ENCODE measurements at regions not wholly inside any gene's neighbourhood (a gene's known extent, or its start where the extent isn't known, plus 50 kb on each side); places are given as distances from the start of the nearest gene placed in this dataset.

DNA sequence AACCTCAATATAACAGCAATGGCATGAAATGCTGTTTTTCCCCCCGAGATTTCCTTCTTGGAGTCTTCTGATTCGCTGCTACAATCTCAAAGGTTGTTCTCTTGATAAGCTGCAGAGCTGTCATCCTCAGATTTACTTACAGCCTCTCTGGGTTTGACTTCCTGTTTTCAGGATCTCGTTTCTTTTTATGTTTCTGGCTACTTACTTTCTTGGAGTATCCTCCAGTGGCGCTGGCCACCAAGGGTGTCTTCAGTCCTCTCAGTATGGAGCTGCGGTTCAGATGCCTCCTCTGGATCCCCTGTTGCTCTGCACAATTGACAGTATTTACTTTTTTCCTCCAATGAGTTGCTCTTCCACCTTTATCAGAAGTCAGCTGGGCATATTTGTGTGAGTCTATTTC lies 152.0 kb upstream of the TMEM72 start (continued):
- TF ChIP-seq, protein P1, sequence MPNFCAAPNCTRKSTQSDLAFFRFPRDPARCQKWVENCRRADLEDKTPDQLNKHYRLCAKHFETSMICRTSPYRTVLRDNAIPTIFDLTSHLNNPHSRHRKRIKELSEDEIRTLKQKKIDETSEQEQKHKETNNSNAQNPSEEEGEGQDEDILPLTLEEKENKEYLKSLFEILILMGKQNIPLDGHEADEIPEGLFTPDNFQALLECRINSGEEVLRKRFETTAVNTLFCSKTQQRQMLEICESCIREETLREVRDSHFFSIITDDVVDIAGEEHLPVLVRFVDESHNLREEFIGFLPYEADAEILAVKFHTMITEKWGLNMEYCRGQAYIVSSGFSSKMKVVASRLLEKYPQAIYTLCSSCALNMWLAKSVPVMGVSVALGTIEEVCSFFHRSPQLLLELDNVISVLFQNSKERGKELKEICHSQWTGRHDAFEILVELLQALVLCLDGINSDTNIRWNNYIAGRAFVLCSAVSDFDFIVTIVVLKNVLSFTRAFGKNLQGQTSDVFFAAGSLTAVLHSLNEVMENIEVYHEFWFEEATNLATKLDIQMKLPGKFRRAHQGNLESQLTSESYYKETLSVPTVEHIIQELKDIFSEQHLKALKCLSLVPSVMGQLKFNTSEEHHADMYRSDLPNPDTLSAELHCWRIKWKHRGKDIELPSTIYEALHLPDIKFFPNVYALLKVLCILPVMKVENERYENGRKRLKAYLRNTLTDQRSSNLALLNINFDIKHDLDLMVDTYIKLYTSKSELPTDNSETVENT (CRISPR knock-in tag; IDR thresholded peaks at IDR 0.05), result no peak
- TF ChIP-seq, protein P2, sequence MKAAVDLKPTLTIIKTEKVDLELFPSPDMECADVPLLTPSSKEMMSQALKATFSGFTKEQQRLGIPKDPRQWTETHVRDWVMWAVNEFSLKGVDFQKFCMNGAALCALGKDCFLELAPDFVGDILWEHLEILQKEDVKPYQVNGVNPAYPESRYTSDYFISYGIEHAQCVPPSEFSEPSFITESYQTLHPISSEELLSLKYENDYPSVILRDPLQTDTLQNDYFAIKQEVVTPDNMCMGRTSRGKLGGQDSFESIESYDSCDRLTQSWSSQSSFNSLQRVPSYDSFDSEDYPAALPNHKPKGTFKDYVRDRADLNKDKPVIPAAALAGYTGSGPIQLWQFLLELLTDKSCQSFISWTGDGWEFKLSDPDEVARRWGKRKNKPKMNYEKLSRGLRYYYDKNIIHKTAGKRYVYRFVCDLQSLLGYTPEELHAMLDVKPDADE (conservative IDR thresholded peaks at IDR 0.05; ENCODE audit: control insufficient read depth, low read depth, low read length), result no peak
- TF ChIP-seq SOX6 (IDR thresholded peaks at IDR 0.05), result no peak
- no peak for TF ChIP-seq ZFP36 (IDR thresholded peaks at IDR 0.05; ENCODE audit: low read depth, low read length, partially characterized antibody)
- TF ChIP-seq, protein P3, sequence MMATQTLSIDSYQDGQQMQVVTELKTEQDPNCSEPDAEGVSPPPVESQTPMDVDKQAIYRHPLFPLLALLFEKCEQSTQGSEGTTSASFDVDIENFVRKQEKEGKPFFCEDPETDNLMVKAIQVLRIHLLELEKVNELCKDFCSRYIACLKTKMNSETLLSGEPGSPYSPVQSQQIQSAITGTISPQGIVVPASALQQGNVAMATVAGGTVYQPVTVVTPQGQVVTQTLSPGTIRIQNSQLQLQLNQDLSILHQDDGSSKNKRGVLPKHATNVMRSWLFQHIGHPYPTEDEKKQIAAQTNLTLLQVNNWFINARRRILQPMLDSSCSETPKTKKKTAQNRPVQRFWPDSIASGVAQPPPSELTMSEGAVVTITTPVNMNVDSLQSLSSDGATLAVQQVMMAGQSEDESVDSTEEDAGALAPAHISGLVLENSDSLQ (IDR thresholded peaks at IDR 0.05), result peak; percentile 6; the same call in 1 of the 2 replicates
- peak; percentile 80 for TF ChIP-seq SPI1 (IDR thresholded peaks at IDR 0.05; ENCODE audit: borderline replicate concordance, low read depth, low read length)

DNA sequence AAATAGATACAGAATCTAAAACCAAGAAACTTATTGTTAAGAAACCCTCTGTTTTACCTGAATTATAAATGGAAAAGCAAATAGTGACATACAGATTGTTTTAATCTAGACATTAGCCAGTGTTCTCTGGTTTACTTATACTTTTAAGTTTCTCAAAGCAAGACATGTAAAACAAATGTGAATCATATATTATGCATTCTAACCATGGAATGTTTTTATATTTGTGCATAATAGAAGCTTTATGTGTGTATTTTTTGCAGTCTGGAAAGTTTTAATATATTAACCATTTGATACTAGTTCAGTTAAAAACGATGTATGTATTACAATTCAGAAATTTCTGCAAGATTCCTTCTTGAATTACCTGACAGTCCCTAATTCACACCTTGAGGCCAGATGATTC lies 150.6 kb upstream of the TMEM72 start:
- FAIRE-seq, result no peak
- TF ChIP-seq RHOXF2B (CRISPR knock-in tag; conservative IDR thresholded peaks at IDR 0.05) (no peak), NUFIP1 (IDR thresholded peaks at IDR 0.05; ENCODE audit: partially characterized antibody) (no peak), RFX5 (IDR thresholded peaks at IDR 0.05; ENCODE audit: low read depth, low read length) (no peak), SOX6 (IDR thresholded peaks at IDR 0.05) (no peak), CHD2 (IDR thresholded peaks at IDR 0.05; ENCODE audit: low read depth, low read length) (no peak), SETDB1 (IDR thresholded peaks at IDR 0.05; ENCODE audit: low read length) (no peak), ZNF507 (tag; conservative IDR thresholded peaks at IDR 0.05) (no peak)
- TF ChIP-seq, protein P4, sequence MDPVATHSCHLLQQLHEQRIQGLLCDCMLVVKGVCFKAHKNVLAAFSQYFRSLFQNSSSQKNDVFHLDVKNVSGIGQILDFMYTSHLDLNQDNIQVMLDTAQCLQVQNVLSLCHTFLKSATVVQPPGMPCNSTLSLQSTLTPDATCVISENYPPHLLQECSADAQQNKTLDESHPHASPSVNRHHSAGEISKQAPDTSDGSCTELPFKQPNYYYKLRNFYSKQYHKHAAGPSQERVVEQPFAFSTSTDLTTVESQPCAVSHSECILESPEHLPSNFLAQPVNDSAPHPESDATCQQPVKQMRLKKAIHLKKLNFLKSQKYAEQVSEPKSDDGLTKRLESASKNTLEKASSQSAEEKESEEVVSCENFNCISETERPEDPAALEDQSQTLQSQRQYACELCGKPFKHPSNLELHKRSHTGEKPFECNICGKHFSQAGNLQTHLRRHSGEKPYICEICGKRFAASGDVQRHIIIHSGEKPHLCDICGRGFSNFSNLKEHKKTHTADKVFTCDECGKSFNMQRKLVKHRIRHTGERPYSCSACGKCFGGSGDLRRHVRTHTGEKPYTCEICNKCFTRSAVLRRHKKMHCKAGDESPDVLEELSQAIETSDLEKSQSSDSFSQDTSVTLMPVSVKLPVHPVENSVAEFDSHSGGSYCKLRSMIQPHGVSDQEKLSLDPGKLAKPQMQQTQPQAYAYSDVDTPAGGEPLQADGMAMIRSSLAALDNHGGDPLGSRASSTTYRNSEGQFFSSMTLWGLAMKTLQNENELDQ (CRISPR knock-in tag; IDR thresholded peaks at IDR 0.05; ENCODE audit: borderline replicate concordance), result no peak
- TF ChIP-seq, protein P5, sequence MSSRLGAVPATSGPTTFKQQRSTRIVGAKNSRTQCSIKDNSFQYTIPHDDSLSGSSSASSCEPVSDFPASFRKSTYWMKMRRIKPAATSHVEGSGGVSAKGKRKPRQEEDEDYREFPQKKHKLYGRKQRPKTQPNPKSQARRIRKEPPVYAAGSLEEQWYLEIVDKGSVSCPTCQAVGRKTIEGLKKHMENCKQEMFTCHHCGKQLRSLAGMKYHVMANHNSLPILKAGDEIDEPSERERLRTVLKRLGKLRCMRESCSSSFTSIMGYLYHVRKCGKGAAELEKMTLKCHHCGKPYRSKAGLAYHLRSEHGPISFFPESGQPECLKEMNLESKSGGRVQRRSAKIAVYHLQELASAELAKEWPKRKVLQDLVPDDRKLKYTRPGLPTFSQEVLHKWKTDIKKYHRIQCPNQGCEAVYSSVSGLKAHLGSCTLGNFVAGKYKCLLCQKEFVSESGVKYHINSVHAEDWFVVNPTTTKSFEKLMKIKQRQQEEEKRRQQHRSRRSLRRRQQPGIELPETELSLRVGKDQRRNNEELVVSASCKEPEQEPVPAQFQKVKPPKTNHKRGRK (tag; IDR thresholded peaks at IDR 0.05), result no peak

More for the DNA sequence above, 150.6 kb upstream of the TMEM72 start:
- no peak overlapping the region for H3K27ac ChIP-seq (ENCODE audit: extremely low read depth, low read depth, low read length)
- ATAC-seq, result no peak
- H3K4me1 ChIP-seq (replicated peaks in 1 of 2; ENCODE audit: control insufficient read depth in 2 of 2, insufficient read depth in 2 of 2, low read length in 2 of 2), result no peaks in the 10 kb centered on the region
- intact Hi-C loops (cut with micrococcal nuclease) (no loop called here), in situ Hi-C loops (cut with MboI) (no loop called here)
- no TSS peak for BruUV-seq (replicated peaks)
- no peaks in the 10 kb centered on the region for H3K36me3 ChIP-seq (ENCODE audit: control insufficient read depth, insufficient read depth, low read length)
- H2AFZ ChIP-seq (ENCODE audit: low read depth, low read length), result no peak overlapping the region
- CTCF ChIA-PET (ENCODE audit: low intra/inter-chr PET ratio), result no interaction called here
- H3K79me2 ChIP-seq (ENCODE audit: control insufficient read depth, insufficient read depth, low read length), result no peaks in the 10 kb centered on the region
- DNase-seq (ENCODE audit: extremely low read depth in 1 of 4, low spot score in 3 of 4), result no peak
- H3K9me3 ChIP-seq (replicated peaks; ENCODE audit: control insufficient read depth, insufficient read depth, low read depth, low read length), result no peaks in the 10 kb centered on the region
- WGBS (ENCODE audit: insufficient coverage, low coverage, missing lambda C conversion rate), result 0% methylated on average over 1 of the region's 1 CpG
- no peaks in the 10 kb centered on the region for H3K9me1 ChIP-seq (ENCODE audit: control insufficient read depth, insufficient read depth, low read length)
- no peaks in the 10 kb centered on the region for H3K27me3 ChIP-seq (ENCODE audit: control insufficient read depth in 2 of 2, insufficient read depth in 2 of 2, low read length in 2 of 2)
- no peak overlapping the region for H3K9ac ChIP-seq (ENCODE audit: insufficient read depth in 1 of 2, low read depth in 2 of 2, low read length in 2 of 2)
- no peaks in the 10 kb centered on the region; the same call in 1 of the 2 replicates for H4K20me1 ChIP-seq (replicated peaks; ENCODE audit: control insufficient read depth, insufficient read depth, low read length)
- POLR2A ChIA-PET, result interaction anchor here (0.5 kb wide), 1 partner anchor 789 kb away, joined by 3 read pairs; no protein-coding TSS in a partner anchor
- H3K4me3 ChIP-seq, result no peak overlapping the region
- H3K4me2 ChIP-seq (ENCODE audit: insufficient read depth, low read length), result no peak overlapping the region

Data from K562 (cell line).